ENCODE measurements at regions not wholly inside any gene's neighbourhood (a gene's known extent, or its start where the extent isn't known, plus 50 kb on each side); places are given as distances from the start of the nearest gene placed in this dataset.

GRCh38 chr2:78532762-78533379, 492.6 kb upstream of the REG3G start:
- Mint-ChIP-seq H3K27ac (no peak overlapping the region), H3K4me1 (ENCODE audit: low read depth) (no peaks in the 10 kb centered on the region), H3K36me3 (ENCODE audit: low read depth) (no peaks in the 10 kb centered on the region), H3K4me3 (no peak overlapping the region), H3K27me3 (ENCODE audit: insufficient read depth) (no peaks in the 10 kb centered on the region), H3K9me3 (peaks cover 29% of the 10 kb centered on the region)
- no peak for DNase-seq
- no peak for TF ChIP-seq CTCF (IDR thresholded peaks at IDR 0.05)

GRCh38 chr2:78535395-78535794, 490.1 kb upstream of the REG3G start:
- no peak for TF ChIP-seq CTCF (IDR thresholded peaks at IDR 0.05)
- Mint-ChIP-seq H3K36me3 (ENCODE audit: low read depth) (no peaks in the 10 kb centered on the region), H3K27ac (no peak overlapping the region), H3K9me3 (peaks cover 43% of the 10 kb centered on the region), H3K4me3 (no peak overlapping the region), H3K27me3 (ENCODE audit: insufficient read depth) (no peaks in the 10 kb centered on the region; the same call in 1 of the 2 replicates), H3K4me1 (ENCODE audit: low read depth) (no peaks in the 10 kb centered on the region)
- no peak for DNase-seq

- H3K4me3 Mint-ChIP-seq, result no peak overlapping the region
- DNase-seq, result no peak
- TF ChIP-seq CTCF (IDR thresholded peaks at IDR 0.05), result no peak
- H3K9me3 Mint-ChIP-seq, result peaks cover 44% of the 10 kb centered on the region
- H3K4me1 Mint-ChIP-seq (ENCODE audit: low read depth), result no peaks in the 10 kb centered on the region
- H3K27ac Mint-ChIP-seq, result no peak overlapping the region
- H3K36me3 Mint-ChIP-seq (ENCODE audit: low read depth), result no peaks in the 10 kb centered on the region
- no peaks in the 10 kb centered on the region; the same call in 1 of the 2 replicates for H3K27me3 Mint-ChIP-seq (ENCODE audit: insufficient read depth)
Observed at GRCh38 chr2:78538322-78538721, 487.2 kb upstream of the REG3G start.

- Mint-ChIP-seq H3K4me1 (ENCODE audit: low read depth) (no peaks in the 10 kb centered on the region), H3K27me3 (ENCODE audit: insufficient read depth) (no peaks in the 10 kb centered on the region; the same call in 1 of the 2 replicates), H3K9me3 (peaks cover 48% of the 10 kb centered on the region), H3K4me3 (no peak overlapping the region), H3K36me3 (ENCODE audit: low read depth) (no peaks in the 10 kb centered on the region), H3K27ac (no peak overlapping the region)
- no peak for DNase-seq
- no peak for TF ChIP-seq CTCF (IDR thresholded peaks at IDR 0.05)
Observed at GRCh38 chr2:78540255-78540654, 485.2 kb upstream of the REG3G start.

DNA sequence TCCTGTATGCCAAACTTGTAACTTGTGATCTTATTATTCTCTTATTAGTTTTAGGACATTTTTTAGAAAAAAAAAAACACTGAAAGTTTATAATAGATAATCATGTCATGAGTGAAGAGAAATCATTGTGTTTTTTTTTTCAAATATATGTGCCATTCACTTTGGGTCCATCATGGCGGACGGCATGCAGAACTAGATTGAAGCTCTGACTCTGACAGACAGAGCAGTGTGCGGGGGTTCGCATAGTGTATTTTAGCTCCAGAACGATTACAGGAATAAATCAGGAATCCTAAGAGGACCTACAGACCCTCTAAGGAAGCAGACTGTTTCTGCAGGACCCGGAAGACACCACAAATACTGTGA, 484.4 kb upstream of the REG3G start:
- no peak for TF ChIP-seq CTCF (IDR thresholded peaks at IDR 0.05)
- no peaks in the 10 kb centered on the region for H3K36me3 Mint-ChIP-seq (ENCODE audit: low read depth)
- no peak overlapping the region for H3K27ac Mint-ChIP-seq
- DNase-seq, result no peak
- H3K27me3 Mint-ChIP-seq (ENCODE audit: insufficient read depth), result no peaks in the 10 kb centered on the region; the same call in 1 of the 2 replicates
- H3K4me1 Mint-ChIP-seq (ENCODE audit: low read depth), result no peaks in the 10 kb centered on the region
- peaks cover 55% of the 10 kb centered on the region for H3K9me3 Mint-ChIP-seq
- no peak overlapping the region for H3K4me3 Mint-ChIP-seq

All from HFFc6 (cell line).